Upper lobe of left lung (tissue), 4 donors: ENCODE measurements at regions not wholly inside any gene's neighbourhood (a gene's known extent, or its start where the extent isn't known, plus 50 kb on each side); places are given as distances from the start of the nearest gene placed in this dataset.

Source experiments
- CTCF ChIP-seq, 6 experiments: fragments of 450-650 bp in 4 of 6; fragments of 200-600 bp in 2 of 6; sonication (generic) in 2 of 6; IDR thresholded peaks; one replicate each; pipeline ENCODE4 v1.5.1; 2016 to 2019; ENCODE audit warnings: antibody characterized with exemption in 6 of 6
- POLR2A ChIP-seq, 4 donors: fragments of 450-650 bp; IDR thresholded peaks; one replicate each; pipeline ENCODE4 v1.5.1; 2016 to 2017; ENCODE audit warnings: antibody characterized with exemption in 4 of 4, mild to moderate bottlenecking in 2 of 4

GRCh38 chr2:856456-856855 lies 94.2 kb upstream of the SNTG2 start:
- no peak for TF ChIP-seq POLR2A (IDR thresholded peaks at IDR 0.05)
- no peak for TF ChIP-seq CTCF (IDR thresholded peaks at IDR 0.05)
